Kidney (tissue), 13 donors: ENCODE measurements at regions not wholly inside any gene's neighbourhood (a gene's known extent, or its start where the extent isn't known, plus 50 kb on each side); places are given as distances from the start of the nearest gene placed in this dataset.
"Not testable (repeated sequence)": the region's sequence is repeated elsewhere in the genome, so short reads cannot be mapped to it uniquely, and the experiment has no call there.

Source experiments
- DNase-seq, 5 donors: peaks; one replicate each; pipeline ENCODE4 v3.0.0-alpha.2; 2013 to 2020
- FAIRE-seq: peaks from 2 replicates; lab custom pipeline; 2012; peaks lifted over from hg19 to GRCh38; lab: Jason Lieb, UNC
- H3K27ac ChIP-seq, 2 donors: one replicate each; pipeline ENCODE4 v1.7.0; 2013; ENCODE audit warnings: low read depth in 2 of 2, low read length in 2 of 2, inconsistent platforms in 1 of 2
- H3K27me3 ChIP-seq: one replicate; pipeline ENCODE4 v1.7.1; 2013; ENCODE audit warnings: low read length, inconsistent platforms; ENCODE audit not compliant: control insufficient read depth, insufficient read depth
- H3K36me3 ChIP-seq, 3 donors: one replicate each; pipeline versions ENCODE4 v1.7.0 to v1.7.1; 2013; ENCODE audit warnings: low read length in 3 of 3, control low read depth in 1 of 3, inconsistent platforms in 1 of 3; ENCODE audit not compliant: insufficient read depth in 3 of 3, control insufficient read depth in 2 of 3
- H3K4me1 ChIP-seq, 3 donors: one replicate each; pipeline versions ENCODE4 v1.7.0 to v1.7.1; 2013; ENCODE audit warnings: low read length in 3 of 3, inconsistent platforms in 1 of 3, low read depth in 1 of 3; ENCODE audit not compliant: control insufficient read depth in 2 of 3, insufficient read depth in 2 of 3
- H3K4me3 ChIP-seq, 3 donors: one replicate each; pipeline versions ENCODE4 v1.7.0 to v1.8.1; 2013; ENCODE audit warnings: low read length in 3 of 3, control low read depth in 1 of 3, inconsistent platforms in 1 of 3
- H3K9ac ChIP-seq, 3 donors: one replicate each; pipeline versions ENCODE4 v1.7.0 to v1.7.1; 2013; ENCODE audit warnings: low read length in 3 of 3, control low read depth in 1 of 3, inconsistent platforms in 1 of 3
- H3K9me3 ChIP-seq, 3 donors: one replicate each; pipeline versions ENCODE4 v1.7.0 to v1.7.1; 2013; ENCODE audit warnings: low read length in 3 of 3, control low read depth in 1 of 3, inconsistent platforms in 1 of 3; ENCODE audit not compliant: control insufficient read depth in 2 of 3, insufficient read depth in 1 of 3
- intact Hi-C: fragments of 100-400 bp; cut with DNase I; formaldehyde crosslinking; loops from one replicate; pipeline ENCODE4 v1.11.1; 2022
- TF ChIP-seq, protein P1 (sequence below): IDR thresholded peaks from 3 replicates; pipeline ENCODE4 v1.5.1; 2012; ENCODE audit warnings: mild to moderate bottlenecking, moderate library complexity, borderline replicate concordance; ENCODE audit not compliant: insufficient read depth; ENCODE audit errors: extremely low read depth
- donor health status: control.
- donor health status: control.
- donor health status: control.
- donor health status: control.
- donor health status: control.
- donor health status: DM: yes; HTN: yes; CAD: no.
- donor health status: Normal renal cell carcinoma (clear cell type).

DNA sequence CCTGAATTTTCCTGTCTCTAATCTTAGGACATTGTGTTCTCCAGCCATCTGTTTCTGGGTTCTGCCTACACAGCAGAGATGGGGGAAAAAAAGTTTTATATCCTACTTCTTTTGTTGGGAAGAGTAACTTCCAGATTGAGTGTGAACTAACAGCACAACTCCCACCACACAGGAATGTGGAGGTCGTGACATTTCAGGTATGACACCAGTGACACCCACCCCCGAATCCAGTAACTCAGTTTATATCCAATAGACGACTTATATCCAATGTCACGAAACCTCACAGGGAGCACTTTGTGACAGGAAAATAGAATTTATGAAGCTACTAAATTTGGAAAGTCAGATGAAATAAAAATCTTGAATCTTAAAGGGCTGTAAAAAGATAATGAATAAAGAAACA lies 211.9 kb upstream of the GRM3 start:
- no peak for FAIRE-seq

DNA sequence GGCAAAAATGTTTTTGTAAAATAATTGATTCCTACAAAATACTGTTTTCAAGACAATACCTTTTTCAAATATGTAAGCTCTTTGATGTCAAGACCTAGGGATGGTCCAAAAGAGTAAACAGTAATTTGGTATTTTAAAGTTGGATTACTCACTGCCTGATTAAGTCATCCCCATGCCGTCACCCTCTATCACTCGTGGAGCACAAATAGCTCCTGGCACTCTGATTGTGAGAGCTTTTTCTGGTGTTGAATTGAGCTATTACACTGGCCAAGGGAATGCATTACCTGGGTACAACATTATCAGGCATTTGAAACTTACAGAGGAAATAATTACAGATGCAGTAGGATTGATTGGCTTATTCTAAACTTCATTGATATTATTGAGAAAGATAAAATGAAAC lies 231.9 kb upstream of the GRM3 start:
- Histone ChIP-seq H3K27me3 (no peaks in the 10 kb centered on the region), H3K36me3 (no peaks in the 10 kb centered on the region), H3K4me1 (no peaks in the 10 kb centered on the region), H3K4me3 (no peak overlapping the region), H3K9me3 (no peaks in the 10 kb centered on the region), H3K27ac (no peak overlapping the region), H3K9ac (no peak overlapping the region)
- no peak for FAIRE-seq
- intact Hi-C loops = no loop called here
- no peak for DNase-seq
- TF ChIP-seq, protein P1, sequence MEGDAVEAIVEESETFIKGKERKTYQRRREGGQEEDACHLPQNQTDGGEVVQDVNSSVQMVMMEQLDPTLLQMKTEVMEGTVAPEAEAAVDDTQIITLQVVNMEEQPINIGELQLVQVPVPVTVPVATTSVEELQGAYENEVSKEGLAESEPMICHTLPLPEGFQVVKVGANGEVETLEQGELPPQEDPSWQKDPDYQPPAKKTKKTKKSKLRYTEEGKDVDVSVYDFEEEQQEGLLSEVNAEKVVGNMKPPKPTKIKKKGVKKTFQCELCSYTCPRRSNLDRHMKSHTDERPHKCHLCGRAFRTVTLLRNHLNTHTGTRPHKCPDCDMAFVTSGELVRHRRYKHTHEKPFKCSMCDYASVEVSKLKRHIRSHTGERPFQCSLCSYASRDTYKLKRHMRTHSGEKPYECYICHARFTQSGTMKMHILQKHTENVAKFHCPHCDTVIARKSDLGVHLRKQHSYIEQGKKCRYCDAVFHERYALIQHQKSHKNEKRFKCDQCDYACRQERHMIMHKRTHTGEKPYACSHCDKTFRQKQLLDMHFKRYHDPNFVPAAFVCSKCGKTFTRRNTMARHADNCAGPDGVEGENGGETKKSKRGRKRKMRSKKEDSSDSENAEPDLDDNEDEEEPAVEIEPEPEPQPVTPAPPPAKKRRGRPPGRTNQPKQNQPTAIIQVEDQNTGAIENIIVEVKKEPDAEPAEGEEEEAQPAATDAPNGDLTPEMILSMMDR = no peak

More for the DNA sequence above, 211.9 kb upstream of the GRM3 start:
- no peaks in the 10 kb centered on the region for H3K4me1 ChIP-seq
- intact Hi-C loops = no loop called here
- H3K4me3 ChIP-seq = no peak overlapping the region
- H3K27ac ChIP-seq = no peak overlapping the region
- TF ChIP-seq, protein P1 = no peak
- H3K9ac ChIP-seq = no peak overlapping the region
- H3K9me3 ChIP-seq = no peaks in the 10 kb centered on the region
- H3K27me3 ChIP-seq = no peaks in the 10 kb centered on the region
- no peak for DNase-seq
- no peaks in the 10 kb centered on the region for H3K36me3 ChIP-seq

DNA sequence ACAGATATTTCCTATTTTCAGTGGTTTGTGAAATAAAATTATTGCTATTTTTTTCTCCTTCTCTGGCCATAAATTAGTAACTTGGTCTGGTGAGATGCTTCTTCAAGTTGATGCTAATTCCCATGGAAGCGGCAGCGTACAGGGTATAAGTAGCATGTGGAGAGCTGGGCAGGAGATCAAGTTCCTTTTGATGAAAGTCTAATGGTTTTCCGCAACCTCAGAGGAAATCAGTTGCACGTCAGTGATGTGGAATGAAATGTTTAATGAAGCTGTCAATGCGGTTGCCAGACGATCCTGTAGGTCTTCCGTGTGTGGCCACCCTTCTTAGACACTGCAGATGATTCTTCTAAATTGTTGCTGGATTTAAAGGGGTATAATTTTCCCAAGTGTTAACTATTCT lies 236.4 kb upstream of the GRM3 start:
- Histone ChIP-seq H3K4me3 (no peak overlapping the region), H3K36me3 (no peaks in the 10 kb centered on the region), H3K9me3 (no peaks in the 10 kb centered on the region), H3K9ac (no peak overlapping the region), H3K27me3 (no peaks in the 10 kb centered on the region), H3K27ac (no peak overlapping the region), H3K4me1 (no peaks in the 10 kb centered on the region)
- FAIRE-seq (no peak), DNase-seq (peak in 2 of 5 donors; percentile 0 to 1)
- TF ChIP-seq, protein P1 = no peak
- intact Hi-C loops = no loop called here

DNA sequence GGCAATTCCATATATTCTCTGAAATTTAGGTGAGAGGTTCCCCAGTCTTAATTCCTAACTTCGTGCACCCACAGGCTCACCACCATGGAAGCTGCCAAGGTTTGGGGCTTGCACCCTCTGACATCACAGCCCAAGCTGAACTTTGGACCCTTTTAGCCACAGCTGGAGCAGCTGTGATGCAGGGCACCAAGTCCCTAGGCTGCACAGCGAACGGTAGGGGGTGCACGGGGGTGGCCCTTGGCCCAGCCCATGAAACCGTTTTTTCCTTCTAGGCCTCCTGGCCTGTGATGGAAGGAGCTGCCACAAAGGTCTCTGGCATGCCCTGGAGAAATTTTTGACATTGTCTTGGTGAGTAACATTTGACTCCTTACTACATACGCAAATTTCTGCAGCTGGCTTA lies 251.9 kb upstream of the GRM3 start:
- Histone ChIP-seq H3K27ac (no peak overlapping the region), H3K36me3 (no peaks in the 10 kb centered on the region), H3K9me3 (no peaks in the 10 kb centered on the region), H3K9ac (no peak overlapping the region), H3K4me1 (no peaks in the 10 kb centered on the region), H3K4me3 (no peak overlapping the region), H3K27me3 (no peaks in the 10 kb centered on the region)
- DNase-seq (no peak), FAIRE-seq (no peak)
- TF ChIP-seq, protein P1 = no peak
- intact Hi-C loops = no loop called here

DNA sequence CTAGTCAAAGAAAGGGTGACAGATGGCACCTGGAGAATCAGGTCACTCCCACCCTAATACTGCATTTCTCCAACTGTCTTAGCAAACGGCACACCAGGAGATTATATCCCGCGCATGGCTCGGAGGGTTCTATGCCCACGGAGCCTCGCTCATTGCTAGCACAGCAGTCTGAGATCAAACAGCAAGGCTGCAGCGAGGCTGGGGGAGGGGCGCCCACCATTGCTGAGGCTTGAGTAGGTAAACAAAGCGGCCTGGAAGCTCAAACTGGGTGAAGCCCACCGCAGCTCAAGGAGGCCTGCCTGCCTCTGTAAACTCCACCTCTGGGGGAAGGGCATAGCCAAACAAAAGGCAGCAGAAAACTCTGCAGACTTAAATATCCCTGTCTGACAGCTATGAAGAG lies 268.1 kb upstream of the GRM3 start:
- FAIRE-seq, H3K9ac ChIP-seq, H3K27me3 ChIP-seq, H3K4me1 ChIP-seq, H3K36me3 ChIP-seq, H3K4me3 ChIP-seq, H3K9me3 ChIP-seq, H3K27ac ChIP-seq, intact Hi-C loops: not testable (repeated sequence)
- DNase-seq = peak in 1 of 5 donors; percentile 43
